ENCODE measurements at regions not wholly inside any gene's neighbourhood (a gene's known extent, or its start where the extent isn't known, plus 50 kb on each side); places are given as distances from the start of the nearest gene placed in this dataset.

- no peak for TF ChIP-seq ZNF614 (CRISPR knock-in tag; IDR thresholded peaks at IDR 0.05; ENCODE audit: borderline replicate concordance)
- no peak for TF ChIP-seq ZFYVE20 (CRISPR knock-in tag; IDR thresholded peaks at IDR 0.05; ENCODE audit: borderline replicate concordance, low read depth)
- TF ChIP-seq ZNF768 (CRISPR knock-in tag; IDR thresholded peaks at IDR 0.05): no peak
- no peak for TF ChIP-seq ONECUT2 (CRISPR knock-in tag; IDR thresholded peaks at IDR 0.05)
- no peak for TF ChIP-seq HIVEP1 (CRISPR knock-in tag; IDR thresholded peaks at IDR 0.05)
- TF ChIP-seq ARHGAP35 (CRISPR knock-in tag; IDR thresholded peaks at IDR 0.05; ENCODE audit: borderline replicate concordance): no peak
- no peak for TF ChIP-seq MTF2 (CRISPR knock-in tag; IDR thresholded peaks at IDR 0.05; ENCODE audit: borderline replicate concordance)
- TF ChIP-seq SMC3 (IDR thresholded peaks at IDR 0.05; ENCODE audit: low read length): no peak
Measured at GRCh38 chr15:38680775-38681174, 116.2 kb upstream of the RASGRP1 start (continued).

- TF ChIP-seq MAFF (IDR thresholded peaks at IDR 0.05; ENCODE audit: low read depth, low read length): peak; percentile 38; the same call in 1 of the 2 replicates
- peak in 1 of 2 experiments; percentile 64; a peak in 2 of 4 replicates for TF ChIP-seq MAFK (conservative IDR thresholded peaks at IDR 0.05 in 1 of 2, IDR thresholded peaks at IDR 0.05 in 1 of 2; ENCODE audit: low read length in 2 of 2)
- no peak for TF ChIP-seq ZNF781 (CRISPR knock-in tag; IDR thresholded peaks at IDR 0.05; ENCODE audit: borderline replicate concordance, not compliant biosample characterization)
- Histone ChIP-seq H3K27ac (ENCODE audit: extremely low read length, insufficient read depth, low read length) (no peak overlapping the region), H3K79me2 (ENCODE audit: insufficient read depth, low read length) (no peaks in the 10 kb centered on the region), H3K9me3 (ENCODE audit: low read length) (no peaks in the 10 kb centered on the region), H3K36me3 (replicated peaks in 1 of 2; ENCODE audit: control insufficient read depth in 1 of 2, insufficient read depth in 2 of 2, low read length in 2 of 2) (no peaks in the 10 kb centered on the region), H3K27me3 (ENCODE audit: control insufficient read depth in 1 of 2, insufficient read depth in 2 of 2, low read length in 2 of 2) (no peaks in the 10 kb centered on the region; a peak in 1 of 5 replicates), H3K4me3 (replicated peaks in 1 of 3; ENCODE audit: insufficient read depth in 1 of 3, low read depth in 2 of 3, low read length in 3 of 3) (no peak overlapping the region), H3K4me1 (ENCODE audit: insufficient read depth, low read length) (no peaks in the 10 kb centered on the region), H3K9ac (ENCODE audit: insufficient read depth, low read depth, low read length) (no peak overlapping the region), H3K4me2 (ENCODE audit: low read depth, low read length) (no peak overlapping the region), H4K20me1 (ENCODE audit: insufficient read depth, low read length) (no peaks in the 10 kb centered on the region), H2AFZ (ENCODE audit: low read length) (no peak overlapping the region)
- ChIA-PET CTCF (ENCODE audit: low intra/inter-chr PET ratio, low total read pairs) (no interaction called here), POLR2A (no interaction called here)
- FAIRE-seq (no peak), ATAC-seq (no peak), DNase-seq (ENCODE audit: low spot score) (no peak)
- WGBS (ENCODE audit: low lambda C conversion rate): 0% methylated on average over 3 of the region's 3 CpGs
- BruUV-seq (replicated peaks): no TSS peak
- intact Hi-C loops (cut with micrococcal nuclease; ENCODE audit: unreplicated experiment) (no loop called here), in situ Hi-C loops (cut with HindIII; ENCODE audit: extremely low pct_ligation_motif_present, low pct_unique_long_range_greater_than_20kb) (loop anchor here (10.0 to 25.0 kb wide), 2 partner anchors 208 to 670 kb away; no protein-coding TSS in a partner anchor)
Measured at GRCh38 chr15:38682363-38682762, 117.7 kb upstream of the RASGRP1 start.
